Gastroesophageal sphincter (tissue), 3 donors: ENCODE measurements at regions not wholly inside any gene's neighbourhood (a gene's known extent, or its start where the extent isn't known, plus 50 kb on each side); places are given as distances from the start of the nearest gene placed in this dataset.

Source experiments
- POLR2A ChIP-seq, 2 donors: fragments of 450-650 bp; IDR thresholded peaks; one replicate each; pipeline ENCODE4 v1.6.1; 2017; ENCODE audit warnings: antibody characterized with exemption in 2 of 2, mild to moderate bottlenecking in 2 of 2, moderate library complexity in 1 of 2
- POLR2AphosphoS5 ChIP-seq: sonication (generic); formaldehyde crosslinking; IDR thresholded peaks from one replicate; pipeline ENCODE4 v1.6.1; 2017; ENCODE audit warnings: antibody characterized with exemption
- TF ChIP-seq, protein P1 (sequence below), 4 experiments: fragments of 200-600 bp in 2 of 4; fragments of 450-650 bp in 2 of 4; sonication (generic) in 1 of 4; IDR thresholded peaks; one replicate each; pipeline ENCODE4 v1.5.1; 2017 to 2019; ENCODE audit warnings: antibody characterized with exemption in 4 of 4, mild to moderate bottlenecking in 2 of 4, moderate library complexity in 2 of 4

DNA sequence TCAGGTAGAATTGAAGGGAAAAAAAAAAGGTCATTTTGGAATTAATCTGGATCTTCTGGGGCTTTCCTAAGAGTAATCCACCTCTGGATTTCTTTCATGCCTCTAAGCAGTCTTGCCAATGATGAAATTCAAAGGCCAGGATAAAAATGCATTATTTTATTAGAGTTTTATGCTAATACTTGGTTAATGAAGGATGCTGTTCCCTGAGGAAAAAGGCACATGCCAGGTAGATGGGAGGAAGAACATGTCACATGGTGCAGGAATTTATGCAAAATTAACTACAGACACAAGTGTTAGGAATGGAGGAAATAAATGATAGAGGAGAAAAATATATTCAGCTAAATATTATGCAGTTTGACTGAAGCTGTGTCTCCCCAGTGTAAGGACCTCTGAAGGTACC is 792.0 kb downstream of the ETS1 start:
- no peak for TF ChIP-seq POLR2A (IDR thresholded peaks at IDR 0.05)
- TF ChIP-seq, protein P1, sequence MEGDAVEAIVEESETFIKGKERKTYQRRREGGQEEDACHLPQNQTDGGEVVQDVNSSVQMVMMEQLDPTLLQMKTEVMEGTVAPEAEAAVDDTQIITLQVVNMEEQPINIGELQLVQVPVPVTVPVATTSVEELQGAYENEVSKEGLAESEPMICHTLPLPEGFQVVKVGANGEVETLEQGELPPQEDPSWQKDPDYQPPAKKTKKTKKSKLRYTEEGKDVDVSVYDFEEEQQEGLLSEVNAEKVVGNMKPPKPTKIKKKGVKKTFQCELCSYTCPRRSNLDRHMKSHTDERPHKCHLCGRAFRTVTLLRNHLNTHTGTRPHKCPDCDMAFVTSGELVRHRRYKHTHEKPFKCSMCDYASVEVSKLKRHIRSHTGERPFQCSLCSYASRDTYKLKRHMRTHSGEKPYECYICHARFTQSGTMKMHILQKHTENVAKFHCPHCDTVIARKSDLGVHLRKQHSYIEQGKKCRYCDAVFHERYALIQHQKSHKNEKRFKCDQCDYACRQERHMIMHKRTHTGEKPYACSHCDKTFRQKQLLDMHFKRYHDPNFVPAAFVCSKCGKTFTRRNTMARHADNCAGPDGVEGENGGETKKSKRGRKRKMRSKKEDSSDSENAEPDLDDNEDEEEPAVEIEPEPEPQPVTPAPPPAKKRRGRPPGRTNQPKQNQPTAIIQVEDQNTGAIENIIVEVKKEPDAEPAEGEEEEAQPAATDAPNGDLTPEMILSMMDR (IDR thresholded peaks at IDR 0.05), result no peak
- TF ChIP-seq POLR2AphosphoS5, result no peak
